ENCODE measurements at regions not wholly inside any gene's neighbourhood (a gene's known extent, or its start where the extent isn't known, plus 50 kb on each side); places are given as distances from the start of the nearest gene placed in this dataset.
A peak's percentile ranks its signal among the peaks of the same experiment; 100 is the strongest.

DNA sequence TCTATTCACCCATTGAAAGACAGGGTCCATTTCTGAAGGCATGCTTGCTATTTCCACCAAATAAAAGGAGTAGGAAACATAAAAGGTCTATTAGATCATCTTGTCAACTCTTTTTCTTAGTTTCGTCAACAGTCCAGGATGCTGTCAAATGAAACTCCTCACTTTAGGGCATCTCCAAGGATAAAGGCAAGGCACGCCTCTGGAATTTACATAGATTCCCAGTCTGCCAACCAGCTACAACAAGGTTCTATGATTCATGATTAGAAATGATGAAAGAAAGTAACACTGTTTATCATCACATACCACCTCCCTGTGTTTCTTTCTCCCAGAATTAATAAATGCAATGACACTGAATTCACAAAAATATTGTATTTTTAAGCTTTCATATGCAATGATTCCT is 636.3 kb downstream of the LTN1 start:
- no peak for DNase-seq (ENCODE audit: low read depth)

DNA sequence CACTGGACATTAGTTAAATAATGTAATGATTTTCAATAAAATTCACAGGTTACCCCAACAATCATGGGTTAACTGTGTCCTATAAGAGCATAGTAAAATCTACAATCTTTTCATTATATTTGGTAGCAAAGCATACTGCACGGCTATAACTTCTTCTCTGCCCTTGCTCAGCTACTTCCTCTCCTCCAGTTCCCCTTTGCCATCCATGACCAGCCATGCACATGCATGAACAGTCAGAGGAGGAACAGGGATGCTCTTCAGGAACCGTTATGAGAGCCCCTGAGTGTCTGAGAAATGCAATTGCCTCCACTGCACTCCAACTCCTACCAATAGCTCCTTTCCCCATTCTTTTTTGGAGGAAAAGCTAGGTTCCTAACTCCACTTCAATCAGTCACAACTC is 646.7 kb downstream of the LTN1 start:
- DNase-seq (ENCODE audit: low read depth): no peak

DNA sequence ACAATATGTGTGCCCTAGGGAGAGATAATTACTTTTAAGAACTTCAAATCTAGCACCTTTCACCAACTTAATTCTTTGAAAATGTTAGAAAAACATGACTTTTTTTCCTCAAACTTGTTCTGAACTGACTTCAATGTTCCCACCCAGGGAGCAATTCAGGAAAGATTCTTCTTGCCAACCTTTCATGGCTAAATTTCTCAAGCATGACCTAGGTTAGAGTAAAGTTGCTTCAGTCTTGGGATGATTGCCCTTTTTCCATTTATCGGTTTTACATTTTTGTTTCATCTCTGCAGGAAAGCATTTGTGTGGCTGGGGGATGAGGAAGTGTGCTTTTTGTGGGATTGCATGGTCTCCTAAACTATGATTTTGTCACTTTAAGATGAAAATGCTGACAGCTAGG is 647.7 kb downstream of the LTN1 start:
- no peak for DNase-seq (ENCODE audit: low read depth)

DNA sequence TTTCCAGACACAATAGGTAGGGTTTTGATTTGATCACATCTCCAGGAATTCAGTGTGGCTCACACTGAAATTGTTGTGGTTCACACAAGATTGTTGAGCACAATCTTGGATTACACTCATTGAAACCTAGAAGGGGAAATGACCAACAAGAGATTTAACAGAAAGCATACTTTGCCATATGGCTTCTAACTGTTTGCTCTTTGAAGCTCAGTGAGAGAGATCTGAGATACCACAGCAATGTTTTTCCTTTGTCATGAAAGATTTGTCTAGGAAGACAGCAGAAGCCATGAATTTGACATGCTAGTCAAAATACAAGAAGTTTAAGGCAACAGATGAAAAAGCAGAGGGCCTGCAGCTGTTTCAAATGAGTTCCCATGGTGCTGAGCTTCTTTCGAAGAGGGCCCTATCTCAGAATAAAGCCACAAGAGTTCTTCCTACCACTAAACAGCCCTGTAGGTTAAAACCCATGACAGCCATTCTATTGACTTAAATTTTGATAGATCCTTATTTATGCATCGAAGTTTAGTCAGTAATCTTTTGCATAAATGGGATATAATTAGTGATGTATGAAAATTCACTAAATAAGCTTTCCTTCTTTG is 650.4 kb downstream of the LTN1 start:
- no peak for DNase-seq (ENCODE audit: low read depth)

DNA sequence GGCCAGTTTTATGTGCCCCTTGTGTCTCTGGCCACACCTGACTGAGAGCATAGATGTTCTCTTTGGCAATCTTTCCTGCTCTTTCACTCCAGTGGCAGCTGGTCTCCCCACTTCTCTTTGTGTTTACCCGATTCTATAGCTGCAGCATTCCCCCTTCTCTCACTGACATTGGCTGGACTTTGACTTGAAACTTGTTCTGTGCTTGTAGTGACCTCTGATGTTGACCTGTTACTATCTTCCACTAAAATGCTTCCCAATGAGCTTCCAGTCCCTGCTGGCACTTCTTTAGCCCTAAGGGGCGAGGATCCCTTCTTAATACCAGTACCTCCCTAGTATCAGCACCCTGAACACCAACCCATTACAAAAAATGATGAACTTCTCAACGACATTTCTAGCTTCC is 653.3 kb downstream of the LTN1 start:
- DNase-seq (ENCODE audit: low read depth): no peak

DNA sequence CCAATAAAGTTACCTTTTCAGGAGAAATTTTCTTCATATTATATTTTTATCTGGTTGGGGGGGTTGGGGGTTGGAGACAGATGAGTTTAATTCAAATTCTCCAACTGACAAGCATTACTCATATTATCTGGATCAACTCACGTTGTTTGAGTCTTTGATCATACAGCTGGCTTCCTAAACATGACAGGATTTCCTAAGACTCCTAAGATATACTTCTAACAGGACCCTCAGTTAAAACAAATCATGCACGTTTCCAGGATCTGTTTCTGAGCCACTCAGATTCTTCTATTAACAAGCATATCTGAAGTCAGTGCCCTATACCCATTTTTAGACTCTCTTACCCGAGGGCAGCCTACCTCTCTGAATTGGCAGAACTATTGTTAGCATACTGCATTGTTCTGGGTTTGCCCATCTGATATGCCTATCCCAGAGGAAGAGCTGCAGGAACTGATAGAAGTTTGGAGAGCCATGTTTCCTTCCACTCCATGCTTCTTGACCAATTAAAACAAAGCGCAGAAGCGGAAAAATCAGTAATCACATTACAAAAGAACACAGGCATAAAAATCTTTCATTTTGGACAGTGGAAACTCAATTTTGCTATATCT is 653.9 kb downstream of the LTN1 start:
- DNase-seq (ENCODE audit: low read depth): no peak

DNA sequence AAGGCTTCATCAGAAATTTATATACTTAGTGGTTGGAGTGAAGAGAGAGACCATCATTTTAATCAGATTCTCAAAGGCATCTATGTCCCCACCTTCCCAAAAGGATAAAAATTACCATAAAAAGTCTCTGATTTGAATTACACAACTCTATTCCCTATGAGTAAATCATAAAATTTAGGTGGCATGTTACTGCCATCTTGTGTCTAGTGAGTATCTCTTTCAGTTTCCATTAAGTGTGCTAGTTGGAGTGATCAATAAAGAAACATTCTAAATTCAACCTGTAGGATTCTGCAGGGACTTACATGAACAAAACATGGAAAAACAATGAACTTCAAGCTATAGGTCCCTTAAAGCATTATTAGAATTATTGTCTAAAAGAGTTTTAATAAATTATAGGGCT is 655.4 kb downstream of the LTN1 start:
- DNase-seq (ENCODE audit: low read depth): peak; percentile 65

DNA sequence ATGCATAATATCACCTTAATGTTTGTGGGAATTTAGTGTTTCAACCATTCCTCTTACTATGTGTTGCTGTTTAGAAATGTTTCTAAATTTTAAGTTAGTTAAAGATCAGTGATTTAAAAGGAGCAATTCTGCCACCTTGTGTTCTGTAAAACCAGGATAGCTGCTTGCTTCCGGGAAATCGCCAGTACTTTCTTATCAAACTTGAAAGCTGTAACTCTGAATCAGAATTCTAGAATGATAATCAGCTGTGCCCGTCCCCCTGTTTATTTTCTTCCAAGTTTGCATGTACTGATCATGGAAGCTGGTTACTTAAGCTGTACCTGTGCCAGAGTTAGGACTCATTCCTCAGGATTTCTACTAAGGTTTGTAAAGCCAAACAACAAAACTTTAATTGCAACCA is 656.4 kb downstream of the LTN1 start:
- peak; percentile 70 for DNase-seq (ENCODE audit: low read depth)

DNA sequence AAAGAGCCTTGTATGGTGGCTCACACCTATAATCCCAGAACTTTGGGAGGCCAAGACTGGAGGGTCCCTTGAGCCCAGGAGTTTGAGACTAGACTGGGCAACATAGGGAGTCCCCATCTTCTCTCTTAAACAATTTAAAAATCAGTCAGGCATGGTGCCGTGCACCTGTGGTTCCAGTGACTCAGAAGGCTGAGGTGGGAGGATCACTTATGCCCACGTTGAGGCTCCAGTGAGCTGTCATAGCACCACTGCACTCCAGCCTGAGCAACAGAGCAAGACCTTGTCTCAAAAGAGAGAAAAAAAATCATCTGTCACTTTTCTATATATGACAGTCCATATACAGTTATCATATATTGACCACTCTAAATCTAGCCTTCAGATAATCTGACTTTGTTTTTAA is 658.3 kb downstream of the LTN1 start:
- no peak for DNase-seq (ENCODE audit: low read depth)

DNA sequence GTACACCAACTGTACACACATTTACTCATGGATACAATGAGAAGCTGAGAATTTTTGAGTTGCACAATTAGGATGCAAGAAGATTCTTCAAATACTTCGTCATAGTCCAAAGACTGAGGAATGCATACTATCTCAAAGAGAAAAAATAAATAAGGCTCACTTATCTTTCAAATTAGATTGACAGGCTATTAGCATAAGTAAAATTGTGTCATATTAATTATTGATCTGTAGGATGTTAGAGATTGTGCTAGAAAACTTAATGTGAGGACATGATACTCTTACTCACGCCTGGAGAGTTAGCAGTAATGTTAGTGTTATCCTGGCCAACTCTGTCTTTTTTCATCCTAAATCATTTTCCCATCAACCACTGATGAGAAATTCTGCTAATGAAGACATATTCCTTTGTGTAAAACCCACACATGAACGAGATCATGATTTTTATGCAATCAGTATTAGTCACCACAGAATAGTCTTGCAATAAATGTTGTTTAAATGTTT is 659.0 kb downstream of the LTN1 start:
- DNase-seq (ENCODE audit: low read depth): peak; percentile 42

DNA sequence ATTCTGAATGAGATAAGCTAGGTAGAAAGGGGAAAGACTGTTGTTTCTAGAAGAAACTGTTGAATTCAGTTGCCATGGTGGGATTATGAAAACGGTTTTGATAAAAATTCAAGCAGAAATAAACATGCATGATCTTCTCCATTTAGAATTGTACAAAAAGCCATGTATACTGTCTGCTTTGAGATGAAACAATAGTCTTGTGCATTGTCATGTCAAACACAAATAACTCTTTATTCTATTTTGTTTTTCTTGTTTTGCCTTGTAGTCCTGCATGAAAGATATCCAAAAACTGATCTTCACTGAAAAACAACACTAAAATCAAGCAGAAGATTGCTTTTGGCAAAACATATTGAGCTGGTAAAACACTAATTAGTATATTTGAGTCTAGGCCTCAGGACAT is 659.9 kb downstream of the LTN1 start:
- no peak for DNase-seq (ENCODE audit: low read depth)

DNA sequence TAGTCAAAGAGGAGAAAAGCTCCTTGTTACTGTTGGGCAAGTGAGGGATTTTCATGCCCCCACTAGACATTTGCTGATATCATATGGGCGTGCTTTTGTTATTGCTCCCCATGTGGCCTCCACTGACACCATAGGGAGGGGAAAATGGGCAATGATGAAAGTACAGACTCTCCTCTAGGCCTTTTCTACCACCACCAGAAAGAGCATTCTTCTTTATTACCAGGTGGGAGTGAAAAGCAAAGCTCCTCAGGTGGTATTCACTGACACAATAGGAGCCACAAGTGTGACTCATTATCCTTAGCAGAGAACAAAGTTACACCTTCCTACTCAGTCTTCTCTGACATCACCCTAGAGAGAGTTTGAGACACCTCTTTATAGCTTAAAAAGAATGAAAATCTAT is 667.1 kb downstream of the LTN1 start:
- no peak for DNase-seq (ENCODE audit: low read depth)

DNA sequence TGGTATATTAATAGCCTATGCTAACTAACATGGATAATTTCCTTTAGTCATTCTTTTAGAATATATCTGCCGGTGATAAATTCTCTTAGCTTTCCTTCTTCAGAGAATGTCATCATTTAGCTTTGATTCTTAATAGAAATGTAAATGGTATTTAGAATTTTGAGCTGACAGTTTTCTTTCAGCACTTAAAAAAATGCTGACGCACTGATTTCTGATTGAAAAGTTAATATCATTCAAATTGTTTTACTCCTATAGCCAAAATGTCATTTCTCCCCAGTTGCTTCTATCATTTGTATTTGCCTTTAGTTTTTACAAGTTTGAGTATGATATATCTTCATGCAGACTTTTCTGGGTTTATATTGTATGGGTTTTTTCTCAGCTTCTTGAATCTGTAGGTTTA is 668.0 kb downstream of the LTN1 start:
- no peak for DNase-seq (ENCODE audit: low read depth)

DNA sequence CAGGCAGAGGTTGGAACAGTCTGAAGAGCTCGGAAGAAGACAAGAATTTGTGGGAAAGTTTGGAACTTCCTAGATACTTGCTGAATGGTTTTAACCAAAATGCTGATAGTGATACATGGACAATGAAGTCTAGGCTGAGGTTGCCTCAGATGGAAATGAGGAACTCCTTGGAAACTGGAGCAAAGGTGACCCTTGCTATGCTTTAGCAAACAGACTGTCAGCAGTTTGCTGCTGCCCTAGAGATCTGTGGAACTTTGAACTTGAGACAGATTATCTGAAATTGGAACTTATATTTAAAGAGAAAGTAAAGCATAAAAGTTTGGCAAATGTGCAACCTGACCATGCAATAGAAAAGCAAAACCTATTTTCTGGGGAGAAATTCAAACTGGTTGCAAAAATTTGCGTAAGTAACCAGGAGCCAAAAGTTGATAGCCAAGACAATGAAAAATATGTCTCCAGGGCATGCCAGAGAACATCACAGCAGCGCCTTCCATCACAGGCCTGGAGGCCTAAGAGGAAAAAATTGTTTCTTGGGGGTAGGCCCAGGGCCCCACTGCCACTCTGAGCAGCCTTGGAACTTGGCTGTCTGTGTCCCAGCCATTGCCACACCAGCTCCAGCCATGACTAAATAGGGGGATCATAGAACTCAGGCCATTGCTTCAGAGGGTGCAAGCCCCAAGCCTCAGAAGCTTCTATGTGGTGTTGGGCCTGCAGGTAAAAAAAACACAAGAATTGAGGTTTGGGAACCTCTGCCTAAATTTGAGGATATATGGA is 675.3 kb downstream of the LTN1 start:
- DNase-seq (ENCODE audit: low read depth): no peak

DNA sequence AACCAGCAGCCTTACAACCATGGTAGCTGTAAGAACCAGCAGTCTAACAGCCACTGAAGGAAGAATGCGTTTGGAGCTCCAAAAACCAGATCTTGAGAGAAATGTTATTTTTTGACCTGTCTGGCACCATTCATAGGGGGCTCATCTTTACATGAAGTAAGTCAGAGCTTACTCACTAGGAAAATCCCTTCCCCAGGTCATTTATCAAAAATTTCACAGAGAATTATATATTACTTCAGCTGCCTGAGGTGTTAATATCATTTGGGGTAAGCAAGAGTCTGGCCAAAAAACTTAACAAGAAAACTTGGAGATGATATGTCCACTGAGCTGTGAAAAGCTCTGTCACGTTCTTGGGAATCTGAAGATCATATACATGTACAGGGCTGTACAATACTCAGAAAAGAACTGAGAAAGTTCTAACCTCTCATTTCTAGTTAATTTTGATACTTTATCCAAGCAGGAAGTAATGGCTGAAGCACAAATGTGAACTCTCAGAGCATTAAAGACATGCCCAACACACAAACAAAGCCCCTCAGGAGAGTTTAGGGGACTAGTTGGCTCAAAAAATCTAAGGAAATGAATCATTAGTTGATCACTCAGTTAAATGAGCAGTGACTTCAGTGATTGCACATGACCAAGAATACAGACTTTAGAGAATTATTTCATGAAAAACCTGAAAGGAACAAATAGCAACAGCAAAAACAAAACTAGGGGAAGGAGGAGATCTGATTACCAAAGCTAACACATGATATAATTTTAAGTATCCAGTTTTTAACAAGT is 681.1 kb downstream of the LTN1 start:
- DNase-seq (ENCODE audit: low read depth): no peak

DNA sequence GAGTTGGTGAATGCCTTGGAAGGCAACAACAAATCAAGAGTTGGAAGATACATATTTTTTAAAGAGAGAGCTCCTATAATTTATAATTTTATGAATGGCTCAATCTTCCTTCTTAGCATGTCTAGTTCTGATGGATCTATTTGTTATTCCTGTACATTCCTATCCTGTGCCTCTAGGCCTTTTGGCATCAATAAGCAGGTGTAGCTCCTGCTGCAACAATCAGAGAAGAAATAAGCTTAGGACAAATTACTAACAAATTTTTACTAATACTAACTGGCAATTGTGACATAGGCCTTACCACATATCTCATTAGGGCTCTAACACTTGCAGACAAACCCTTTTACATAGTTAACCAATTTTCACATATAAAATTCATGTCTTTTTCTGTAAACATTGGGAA is 682.0 kb downstream of the LTN1 start:
- DNase-seq (ENCODE audit: low read depth): no peak

DNA sequence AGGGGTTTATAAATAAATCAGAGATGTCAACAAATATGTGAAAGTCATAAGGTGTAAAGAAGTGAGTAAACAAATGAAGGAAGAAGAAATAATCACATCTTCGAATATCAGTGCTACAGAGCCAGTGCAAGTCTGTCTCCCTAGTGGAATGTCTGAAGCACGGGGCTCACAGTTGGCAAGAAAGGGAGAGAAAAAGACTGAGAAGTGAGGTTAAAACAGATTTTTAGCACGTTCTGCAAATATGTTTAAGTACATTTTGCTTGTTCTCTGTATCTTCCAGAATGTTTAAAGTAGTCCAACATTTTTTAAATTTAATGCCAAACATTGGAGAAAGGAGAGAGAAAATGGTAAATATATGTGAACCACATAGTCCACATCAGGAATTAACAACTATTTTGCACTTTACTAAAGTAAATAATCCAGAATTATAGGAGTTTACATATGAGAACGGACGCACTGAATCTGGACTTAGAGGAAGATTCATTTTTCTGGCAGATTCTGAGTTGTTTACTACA is 682.4 kb downstream of the LTN1 start:
- DNase-seq (ENCODE audit: low read depth): no peak

DNA sequence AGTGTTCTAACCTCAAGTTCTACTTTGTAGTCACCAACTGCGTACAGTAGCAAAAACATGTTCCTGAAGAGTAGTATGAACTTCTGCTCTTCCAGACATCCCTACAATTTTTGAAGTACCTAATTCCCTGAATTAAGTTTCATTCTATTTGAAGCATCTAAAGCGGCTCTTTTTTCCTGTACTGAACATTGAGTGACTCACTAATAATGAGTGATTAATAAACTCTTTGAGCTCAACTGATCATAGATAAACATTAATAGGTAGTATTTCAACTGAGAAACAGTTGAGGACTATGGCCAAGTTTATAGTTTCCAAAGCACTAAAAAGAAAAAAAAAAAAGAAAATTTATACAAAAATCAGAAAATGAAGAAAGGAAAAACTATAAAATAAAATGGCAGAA is 683.1 kb downstream of the LTN1 start:
- no peak for DNase-seq (ENCODE audit: low read depth)

DNA sequence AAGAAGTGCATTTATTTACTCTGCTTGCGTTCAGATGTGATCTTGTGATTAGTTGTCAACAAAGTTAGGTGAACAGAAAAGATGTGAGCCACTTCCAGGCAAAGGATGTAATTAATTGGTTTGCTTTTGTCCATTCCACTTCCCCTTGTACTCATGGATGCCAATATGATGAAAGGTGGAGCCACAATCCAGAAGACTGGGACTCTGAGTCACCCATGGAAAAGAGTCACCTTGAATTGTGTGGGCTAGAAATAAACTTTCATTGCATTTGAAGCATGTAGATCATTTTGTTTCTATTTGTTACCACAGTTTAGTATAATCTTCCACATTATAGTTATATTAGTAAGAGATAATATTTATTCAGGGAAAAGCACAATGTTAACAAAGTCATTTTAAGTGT is 684.2 kb downstream of the LTN1 start:
- no peak for DNase-seq (ENCODE audit: low read depth)

DNA sequence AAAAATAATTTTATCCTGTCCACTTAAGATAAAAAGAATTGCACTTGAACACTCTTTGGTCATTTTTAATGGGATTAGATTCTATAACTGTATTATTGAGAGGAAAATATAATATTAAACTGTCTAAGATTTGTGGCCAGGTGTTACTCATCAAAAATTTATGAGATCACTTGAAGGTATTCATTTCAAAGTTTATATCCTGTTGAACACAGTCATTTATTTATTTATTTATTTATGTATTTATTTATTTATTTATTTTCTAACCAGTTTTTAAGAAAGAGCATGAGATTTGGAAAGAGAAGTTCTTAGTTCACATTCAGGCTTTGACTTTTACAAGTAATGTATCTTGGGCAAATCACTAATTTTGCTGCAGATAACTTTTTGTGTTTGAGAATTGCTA is 692.7 kb downstream of the LTN1 start:
- no peak for DNase-seq (ENCODE audit: low read depth)

DNA sequence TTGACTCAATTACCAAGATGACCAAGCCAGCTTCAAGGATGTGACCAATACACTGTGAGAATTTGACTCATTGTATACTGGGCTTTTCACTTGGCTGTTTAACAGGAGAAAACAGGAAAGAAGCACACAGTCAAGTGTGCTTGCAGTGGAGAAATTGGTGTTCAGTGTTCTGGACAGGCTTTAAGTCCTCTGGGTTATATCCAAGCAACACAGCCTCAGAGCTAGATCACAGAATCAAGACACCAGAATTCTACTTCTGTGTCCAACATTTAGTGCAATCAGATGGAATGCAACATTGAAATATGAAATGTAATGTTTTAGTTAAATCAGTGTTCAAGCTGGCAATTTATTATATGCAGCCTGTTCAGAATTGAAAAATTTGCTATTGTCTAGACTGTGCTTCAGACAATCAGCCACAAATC is 694.4 kb downstream of the LTN1 start:
- DNase-seq (ENCODE audit: low read depth): peak; percentile 67

DNA sequence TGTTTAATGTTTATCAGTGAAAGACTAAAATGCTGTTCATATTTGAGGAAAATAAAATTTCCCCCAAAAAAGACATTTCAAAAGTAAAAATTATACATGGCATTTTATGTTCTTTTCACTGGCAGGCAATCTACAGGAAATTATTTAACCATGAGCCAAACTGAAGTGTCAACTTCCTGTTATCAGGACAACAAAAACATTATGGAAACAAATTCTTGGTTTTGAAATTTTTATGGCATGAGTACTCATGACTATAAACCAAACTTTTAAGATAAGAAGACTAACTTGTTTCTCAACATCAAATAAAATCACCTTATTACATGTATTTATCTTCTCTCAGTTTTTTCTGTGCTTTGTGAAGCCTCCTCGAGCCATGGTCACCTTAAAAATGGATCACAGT is 698.6 kb downstream of the LTN1 start:
- DNase-seq (ENCODE audit: low read depth): no peak

Measured in stromal cell of bone marrow (primary cell).